GM12878 (cell line): ENCODE measurements at regions not wholly inside any gene's neighbourhood (a gene's known extent, or its start where the extent isn't known, plus 50 kb on each side); places are given as distances from the start of the nearest gene placed in this dataset.

Experiments
- ATAC-seq: fragments of 200-7000 bp; cut with Tn5 transposase; 3 replicates; pipeline ENCODE4 v1.9.1; 2020; ENCODE audit warnings: mild to moderate bottlenecking, moderate library complexity
- BruUV-seq: library from RNA; stranded (reverse); fragments of 400-500 nt; replicated peaks from 2 replicates; lab custom pipeline; 2021; lab: Mats Ljungman, UMichigan
- CTCF ChIA-PET: fragments of 300-600 bp; sonication (Branson Sonifier 250); formaldehyde crosslinking; extraction: SDS; loops from one replicate; lab custom pipeline; 2021; ENCODE audit warnings: inconsistent platforms; lab: Yijun Ruan, JAX
- POLR2A ChIA-PET: fragments of 350-600 bp; formaldehyde crosslinking; extraction: SDS; loops from one replicate; lab custom pipeline; 2021; ENCODE audit warnings: inconsistent platforms; lab: Charles Lee
- RAD21 ChIA-PET: fragments of 300-600 bp; sonication (Branson Sonifier 250); formaldehyde crosslinking; loops from one replicate; lab custom pipeline; 2023; ENCODE audit warnings: antibody characterized with exemption; ENCODE audit not compliant: unreplicated experiment; lab: Charles Lee
- SMC1A ChIA-PET: fragments of 300-600 bp; sonication (Branson Sonifier 250); formaldehyde crosslinking; loops from one replicate; lab custom pipeline; 2023; ENCODE audit not compliant: unreplicated experiment, uncharacterized antibody; lab: Charles Lee
- DNase-seq: peaks from one replicate; pipeline ENCODE4 v3.0.0-alpha.2; 2011; ENCODE audit warnings: low read depth, low spot score
- FAIRE-seq: peaks from 3 replicates; lab custom pipeline; 2011; peaks lifted over from hg19 to GRCh38; lab: Jason Lieb, UNC
- H2AFZ ChIP-seq: 2 replicates; pipeline ENCODE4 v1.6.0; 2011; ENCODE audit warnings: low read depth, low read length, control low read depth; ENCODE audit not compliant: control insufficient read depth
- H3K27ac ChIP-seq: 2 replicates; pipeline ENCODE4 v1.5.1; 2011; ENCODE audit warnings: control low read depth; ENCODE audit not compliant: control insufficient read depth, insufficient read depth
- H3K27me3 ChIP-seq, 2 experiments: replicated peaks in 1 of 2; 2 replicates each; pipeline versions ENCODE4 v1.6.0 to v1.6.1; 2011; ENCODE audit warnings: low read length in 1 of 2; ENCODE audit not compliant: control insufficient read depth in 2 of 2, insufficient read depth in 2 of 2
- H3K36me3 ChIP-seq, 2 experiments: 2 replicates each; pipeline ENCODE4 v1.5.1; 2011; ENCODE audit warnings: low read length in 1 of 2; ENCODE audit not compliant: control insufficient read depth in 2 of 2, insufficient read depth in 2 of 2
- H3K4me1 ChIP-seq: 2 replicates; pipeline ENCODE4 v1.6.1; 2011; ENCODE audit warnings: mild to moderate bottlenecking, low read length, moderate library complexity, mixed read lengths; ENCODE audit not compliant: control insufficient read depth, insufficient read depth
- H3K4me2 ChIP-seq: 2 replicates; pipeline ENCODE4 v1.6.0; 2011; ENCODE audit warnings: control low read depth; ENCODE audit not compliant: control insufficient read depth, insufficient read depth
- H3K4me3 ChIP-seq: fragments of 200-600 bp; sonication (generic); 2 replicates; pipeline ENCODE4 v1.5.1; 2016
- H3K79me2 ChIP-seq: 2 replicates; pipeline ENCODE4 v1.6.0; 2011; ENCODE audit warnings: low read length; ENCODE audit not compliant: control insufficient read depth, insufficient read depth
- H3K9ac ChIP-seq: 2 replicates; pipeline ENCODE4 v1.8.0; 2011; ENCODE audit warnings: low read length, control low read depth, mixed read lengths; ENCODE audit not compliant: control insufficient read depth, insufficient read depth
- H3K9me3 ChIP-seq: replicated peaks from 3 replicates; pipeline ENCODE4 v1.5.1; 2011; ENCODE audit warnings: mild to moderate bottlenecking, low read length; ENCODE audit not compliant: control insufficient read depth, insufficient read depth
- H4K20me1 ChIP-seq: 2 replicates; pipeline ENCODE4 v1.6.0; 2011; ENCODE audit not compliant: control insufficient read depth, insufficient read depth
- CBX3 ChIP-seq: fragments of 200-600 bp; sonication (generic); IDR thresholded peaks from 2 replicates; pipeline ENCODE4 v1.6.1; 2016; ENCODE audit warnings: low read depth, borderline replicate concordance
- EZH2 ChIP-seq: IDR thresholded peaks from 2 replicates; pipeline ENCODE4 v1.6.1; 2012; ENCODE audit warnings: low read depth, mild to moderate bottlenecking, control low read depth, inconsistent platforms, low read length, borderline replicate concordance; ENCODE audit not compliant: control insufficient read depth
- JUNB ChIP-seq: IDR thresholded peaks from 2 replicates; pipeline ENCODE4 v1.6.1; 2016; ENCODE audit warnings: antibody characterized with exemption, mild to moderate bottlenecking
- KAT2A ChIP-seq: conservative IDR thresholded peaks from 2 replicates; pipeline ENCODE4 v1.6.1; 2011; ENCODE audit warnings: low read depth, low read length; ENCODE audit not compliant: control insufficient read depth
- NFIC ChIP-seq: IDR thresholded peaks from 2 replicates; pipeline ENCODE4 v1.6.1; 2012; ENCODE audit warnings: low read depth, mild to moderate bottlenecking, inconsistent platforms, low read length, moderate library complexity
- NR2C1 ChIP-seq: fragments of 450-650 bp; IDR thresholded peaks from 2 replicates; pipeline ENCODE4 v1.6.1; 2017; ENCODE audit warnings: antibody characterized with exemption, mild to moderate bottlenecking, moderate library complexity
- PAX8 ChIP-seq: fragments of 450-650 bp; IDR thresholded peaks from 2 replicates; pipeline ENCODE4 v1.6.1; 2017; ENCODE audit warnings: mild to moderate bottlenecking, moderate library complexity
- PML ChIP-seq: IDR thresholded peaks from 2 replicates; pipeline ENCODE4 v1.6.1; 2012; ENCODE audit warnings: low read length, inconsistent platforms
- RBBP5 ChIP-seq: fragments of 200-600 bp; sonication (generic); conservative IDR thresholded peaks from 2 replicates; pipeline ENCODE4 v1.6.1; 2016
- SIX5 ChIP-seq: IDR thresholded peaks from 2 replicates; pipeline ENCODE4 v1.6.1; 2011; ENCODE audit warnings: mild to moderate bottlenecking, low read depth, low read length, moderate library complexity; ENCODE audit not compliant: severe bottlenecking
- SMAD1 ChIP-seq: fragments of 450-650 bp; IDR thresholded peaks from 2 replicates; pipeline ENCODE4 v1.6.1; 2018; ENCODE audit warnings: mild to moderate bottlenecking, low read depth; ENCODE audit not compliant: partially characterized antibody
- STAT1 ChIP-seq: fragments of 450-650 bp; conservative IDR thresholded peaks from 2 replicates; pipeline ENCODE4 v1.6.1; 2014; ENCODE audit warnings: antibody characterized with exemption, mild to moderate bottlenecking
- SUPT20H ChIP-seq: IDR thresholded peaks from 2 replicates; pipeline ENCODE4 v1.6.1; 2011; ENCODE audit warnings: low read depth, mild to moderate bottlenecking, low read length, moderate library complexity, borderline replicate concordance; ENCODE audit not compliant: control insufficient read depth
- YY1 ChIP-seq: IDR thresholded peaks from 2 replicates; pipeline ENCODE4 v1.6.1; 2011; ENCODE audit warnings: low read depth, mild to moderate bottlenecking, low read length
- ZBED1 ChIP-seq: IDR thresholded peaks from 2 replicates; pipeline ENCODE4 v1.6.1; 2016; ENCODE audit warnings: borderline replicate concordance
- ZNF274 ChIP-seq: IDR thresholded peaks from one replicate; pipeline ENCODE4 v1.8.0; 2011; ENCODE audit not compliant: insufficient read length, insufficient read depth
- whole genome bisulfite sequencing: methylation state at CpG from one replicate; pipeline ENCODE4 v1.1.6; 2016; ENCODE audit warnings: low lambda C conversion rate; ENCODE audit not compliant: insufficient replicate concordance, insufficient coverage; ENCODE audit errors: missing lambda C conversion rate; 5-methylcytosine and 5-hydroxymethylcytosine counted together
- in situ Hi-C: fragments of 300-500 bp; cut with MboI; formaldehyde crosslinking; loops from 9 replicates; pipeline ENCODE4 v1.14.3; 2018; ENCODE audit warnings: mixed read lengths
- intact Hi-C: fragments of 100-400 bp; cut with micrococcal nuclease; formaldehyde crosslinking; loops from one replicate; pipeline ENCODE4 v1.14.2; 2022; ENCODE audit not compliant: unreplicated experiment
- TF ChIP-seq, protein P1 (sequence below): fragments of 450-650 bp; IDR thresholded peaks from 2 replicates; pipeline ENCODE4 v1.6.1; 2017; ENCODE audit warnings: mild to moderate bottlenecking
- TF ChIP-seq, protein P2 (sequence below): IDR thresholded peaks from 2 replicates; pipeline ENCODE4 v1.6.1; 2012; ENCODE audit warnings: low read depth, low read length, improper control_type of control experiment

DNA sequence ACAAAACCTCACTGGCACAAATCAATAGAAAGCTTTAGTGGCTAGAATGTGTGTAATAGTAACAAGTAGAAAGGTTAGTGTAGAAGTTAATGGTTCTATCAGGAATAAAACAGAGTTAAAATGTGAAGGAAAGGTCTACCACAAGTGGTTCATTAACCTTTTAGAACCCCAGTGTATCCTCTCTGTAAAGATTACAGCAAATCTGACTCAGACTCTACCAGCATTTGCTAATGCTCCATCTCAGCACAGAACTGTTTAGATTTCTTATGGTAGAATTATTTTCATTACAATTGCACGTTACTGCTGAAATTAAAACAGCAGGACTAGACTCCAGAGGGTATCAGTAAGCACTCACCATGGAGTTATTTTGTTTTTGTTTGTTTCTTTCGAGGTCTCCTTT is 609.0 kb upstream of the LMO3 start:
- Histone ChIP-seq H3K4me3 (no peak overlapping the region), H4K20me1 (no peaks in the 10 kb centered on the region), H3K27me3 (no peaks in the 10 kb centered on the region), H3K4me2 (no peak overlapping the region), H3K4me1 (no peaks in the 10 kb centered on the region), H3K79me2 (no peaks in the 10 kb centered on the region), H3K9ac (no peak overlapping the region), H3K9me3 (no peaks in the 10 kb centered on the region), H2AFZ (no peak overlapping the region), H3K36me3 (no peaks in the 10 kb centered on the region), H3K27ac (no peak overlapping the region)
- intact Hi-C loops (no loop called here), in situ Hi-C loops (no loop called here)
- TF ChIP-seq PML (no peak), EZH2 (no peak), NR2C1 (no peak), ZBED1 (no peak), ZNF274 (no peak), STAT1 (no peak), PAX8 (no peak), KAT2A (no peak), SIX5 (no peak), SMAD1 (no peak), YY1 (no peak), RBBP5 (no peak), SUPT20H (no peak), CBX3 (no peak), JUNB (no peak), NFIC (no peak)
- TF ChIP-seq, protein P1, sequence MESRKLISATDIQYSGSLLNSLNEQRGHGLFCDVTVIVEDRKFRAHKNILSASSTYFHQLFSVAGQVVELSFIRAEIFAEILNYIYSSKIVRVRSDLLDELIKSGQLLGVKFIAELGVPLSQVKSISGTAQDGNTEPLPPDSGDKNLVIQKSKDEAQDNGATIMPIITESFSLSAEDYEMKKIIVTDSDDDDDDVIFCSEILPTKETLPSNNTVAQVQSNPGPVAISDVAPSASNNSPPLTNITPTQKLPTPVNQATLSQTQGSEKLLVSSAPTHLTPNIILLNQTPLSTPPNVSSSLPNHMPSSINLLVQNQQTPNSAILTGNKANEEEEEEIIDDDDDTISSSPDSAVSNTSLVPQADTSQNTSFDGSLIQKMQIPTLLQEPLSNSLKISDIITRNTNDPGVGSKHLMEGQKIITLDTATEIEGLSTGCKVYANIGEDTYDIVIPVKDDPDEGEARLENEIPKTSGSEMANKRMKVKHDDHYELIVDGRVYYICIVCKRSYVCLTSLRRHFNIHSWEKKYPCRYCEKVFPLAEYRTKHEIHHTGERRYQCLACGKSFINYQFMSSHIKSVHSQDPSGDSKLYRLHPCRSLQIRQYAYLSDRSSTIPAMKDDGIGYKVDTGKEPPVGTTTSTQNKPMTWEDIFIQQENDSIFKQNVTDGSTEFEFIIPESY: no peak
- TF ChIP-seq, protein P2, sequence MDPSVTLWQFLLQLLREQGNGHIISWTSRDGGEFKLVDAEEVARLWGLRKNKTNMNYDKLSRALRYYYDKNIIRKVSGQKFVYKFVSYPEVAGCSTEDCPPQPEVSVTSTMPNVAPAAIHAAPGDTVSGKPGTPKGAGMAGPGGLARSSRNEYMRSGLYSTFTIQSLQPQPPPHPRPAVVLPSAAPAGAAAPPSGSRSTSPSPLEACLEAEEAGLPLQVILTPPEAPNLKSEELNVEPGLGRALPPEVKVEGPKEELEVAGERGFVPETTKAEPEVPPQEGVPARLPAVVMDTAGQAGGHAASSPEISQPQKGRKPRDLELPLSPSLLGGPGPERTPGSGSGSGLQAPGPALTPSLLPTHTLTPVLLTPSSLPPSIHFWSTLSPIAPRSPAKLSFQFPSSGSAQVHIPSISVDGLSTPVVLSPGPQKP: no peak
- RAD21 ChIA-PET: no interaction called here
- POLR2A ChIA-PET: no interaction called here
- SMC1A ChIA-PET: interaction anchor here (0.7 kb wide), 1 partner anchor 883 kb away, joined by 3 read pairs; no protein-coding TSS in a partner anchor
- DNase-seq (no peak), FAIRE-seq (no peak), ATAC-seq (no peak)
- no TSS peak for BruUV-seq
- CTCF ChIA-PET: no interaction called here
- 0% methylated on average over 2 of the region's 2 CpGs for WGBS
